HG02973 (cell line): ENCODE measurements at regions not wholly inside any gene's neighbourhood (a gene's known extent, or its start where the extent isn't known, plus 50 kb on each side); places are given as distances from the start of the nearest gene placed in this dataset.

Source experiments
- ATAC-seq: cut with Tn5 transposase; IDR thresholded peaks from one replicate; pipeline ENCODE4 v1.9.1; 2021; ENCODE audit warnings: moderate library complexity; ENCODE audit not compliant: unreplicated experiment

GRCh38 chr1:216830424-216831210 is 107.4 kb upstream of the ESRRG start:
- ATAC-seq: no peak

- ATAC-seq: no peak
Observed at GRCh38 chr1:216827251-216827650, 104.0 kb upstream of the ESRRG start.

DNA sequence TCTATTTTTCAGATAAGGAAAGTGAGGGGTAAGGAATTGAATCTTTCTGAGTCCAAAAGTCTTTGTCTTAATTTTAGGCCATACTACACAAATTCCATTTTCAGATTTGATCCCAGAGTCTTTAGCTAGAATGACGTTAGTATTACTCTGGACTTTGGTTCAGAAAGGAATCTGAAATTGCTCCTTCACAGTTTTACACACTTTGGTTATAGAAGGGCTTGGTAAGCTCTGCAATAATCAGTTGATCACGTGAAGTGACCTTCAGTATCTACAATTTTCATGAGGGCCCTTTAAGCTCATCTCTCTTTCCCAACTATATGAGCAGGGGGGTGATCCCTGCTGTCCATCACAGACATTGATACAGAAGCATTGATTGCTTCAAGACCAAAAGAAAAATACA is 103.4 kb upstream of the ESRRG start:
- no peak for ATAC-seq

- ATAC-seq: no peak
Observed at GRCh38 chr1:216826214-216826613, 103.0 kb upstream of the ESRRG start.

DNA sequence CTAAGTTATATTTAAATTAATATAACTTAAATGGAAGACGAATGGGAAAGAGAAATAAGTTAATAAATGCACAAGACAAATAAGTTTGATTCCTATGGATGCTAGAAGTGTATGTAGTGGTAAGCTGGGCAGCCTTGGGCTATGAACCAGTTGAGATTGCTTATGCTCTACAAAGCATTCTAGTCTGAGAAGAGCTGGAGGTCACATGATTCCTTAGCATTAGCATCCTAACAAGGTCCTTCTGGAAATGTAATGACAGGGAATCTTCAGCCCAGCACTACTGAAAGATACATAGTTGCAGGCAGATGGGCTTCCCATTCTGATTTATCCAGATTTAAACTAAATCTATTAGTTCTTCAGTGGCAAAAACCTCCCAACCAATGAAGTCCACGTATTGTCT is 102.3 kb upstream of the ESRRG start:
- no peak for ATAC-seq

DNA sequence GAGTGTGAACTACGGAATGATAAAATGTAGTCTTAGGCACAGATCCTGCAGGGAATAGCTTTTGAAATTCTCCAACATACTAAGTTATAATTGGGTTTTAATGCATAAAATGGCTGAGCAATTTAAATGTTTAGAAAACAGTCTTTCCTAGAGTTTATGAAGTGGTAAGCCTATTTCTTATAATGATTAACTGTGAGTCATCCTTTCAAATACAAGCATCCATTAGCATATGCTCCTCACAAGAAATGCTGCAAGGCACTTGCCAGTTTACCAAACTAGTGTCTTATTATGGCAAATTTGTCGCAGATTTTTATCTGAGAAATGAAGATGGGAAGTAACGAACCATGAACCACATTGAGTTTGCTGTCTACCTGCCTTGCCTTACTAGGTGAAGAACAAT is 101.3 kb upstream of the ESRRG start:
- no peak for ATAC-seq

DNA sequence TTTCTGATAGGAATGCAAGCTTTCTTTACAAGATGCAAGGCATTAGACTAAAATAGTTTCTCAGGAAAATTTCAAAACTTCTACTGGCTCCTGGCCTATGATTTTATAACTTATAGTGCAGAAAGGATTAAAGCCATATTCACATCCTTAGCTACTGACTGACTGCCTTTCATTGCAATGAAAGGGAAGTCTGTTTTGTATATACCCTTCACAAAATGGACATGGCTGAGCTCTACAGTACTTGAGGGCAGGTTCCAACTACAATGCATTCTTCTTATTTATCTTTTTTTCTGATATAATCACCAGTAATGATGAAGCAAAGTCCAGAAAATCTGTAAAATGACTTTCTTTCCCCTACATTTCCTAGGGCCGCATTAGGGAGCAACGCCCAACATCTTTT is 100.5 kb upstream of the ESRRG start:
- ATAC-seq: no peak

DNA sequence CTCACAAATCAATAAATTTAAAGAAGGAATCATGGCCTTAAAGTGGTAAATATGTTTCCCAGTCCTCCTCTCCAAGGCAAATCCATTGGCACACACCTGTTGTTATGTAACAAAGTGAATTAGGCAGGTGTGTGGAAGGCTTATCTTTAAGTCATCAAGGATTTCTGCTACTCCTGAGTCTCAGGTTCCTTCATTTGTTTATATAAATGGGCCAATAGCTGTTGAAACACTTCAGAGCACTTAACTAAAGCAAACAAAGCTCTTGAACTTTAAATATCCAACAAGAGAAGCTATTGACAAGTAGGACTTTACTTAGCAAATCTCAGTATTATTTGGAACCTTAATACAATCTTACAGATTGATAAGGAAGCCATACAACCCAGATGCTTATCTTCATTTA is 99.3 kb upstream of the ESRRG start:
- no peak for ATAC-seq

GRCh38 chr1:216820345-216820744 is 97.1 kb upstream of the ESRRG start:
- no peak for ATAC-seq

GRCh38 chr1:216818284-216818683 is 95.1 kb upstream of the ESRRG start:
- no peak for ATAC-seq

GRCh38 chr1:216815260-216816131 is 92.3 kb upstream of the ESRRG start:
- no peak for ATAC-seq

DNA sequence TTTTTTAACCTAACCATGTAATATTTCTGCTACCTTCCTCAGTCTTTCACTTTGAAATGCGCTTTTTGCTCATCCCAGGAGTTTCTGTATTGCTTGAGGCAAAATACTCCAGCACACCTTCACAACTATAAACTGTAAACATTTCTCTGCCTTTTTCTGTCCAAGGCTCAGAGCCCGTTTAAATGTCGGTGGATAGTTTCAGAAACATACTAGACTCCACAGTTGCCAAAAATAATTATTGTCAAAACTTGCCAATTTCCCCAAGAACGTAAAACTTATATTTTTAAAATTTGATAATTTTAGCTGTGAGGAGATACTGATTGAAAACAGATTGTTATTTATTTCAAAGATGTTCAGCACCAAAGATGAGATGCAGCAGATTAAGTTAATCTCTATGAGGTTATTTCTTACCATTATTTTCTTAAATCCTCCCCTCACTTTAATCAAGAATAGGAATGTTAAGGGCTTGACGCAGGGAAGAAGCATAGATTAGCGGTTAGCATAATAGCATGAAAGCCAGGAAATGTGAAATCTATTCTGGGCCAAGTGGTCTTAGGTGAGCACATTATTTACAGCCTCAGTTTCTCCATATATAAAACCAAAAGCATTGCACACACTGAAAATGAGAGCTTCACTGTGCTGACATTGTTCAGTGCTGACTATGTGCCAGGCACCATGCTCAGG is 91.5 kb upstream of the ESRRG start:
- ATAC-seq: no peak

DNA sequence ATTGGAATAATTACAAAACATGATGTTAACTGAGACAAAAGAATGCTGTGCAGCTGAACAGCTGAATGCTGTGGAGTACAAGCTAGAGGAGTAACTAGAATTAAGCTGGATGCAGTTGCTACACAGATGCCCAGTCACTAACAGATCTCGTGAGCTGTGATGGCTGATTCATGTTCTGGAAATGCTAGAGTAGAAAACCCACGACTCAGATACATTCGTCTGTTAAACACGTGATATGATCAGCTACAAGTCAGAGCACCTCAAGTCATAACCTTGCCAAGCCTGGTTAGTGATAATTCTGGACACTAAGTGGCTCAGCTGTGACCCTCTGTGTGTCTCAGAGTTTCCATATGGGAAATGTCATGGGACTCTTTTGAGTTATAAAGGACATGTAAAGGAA is 89.7 kb upstream of the ESRRG start:
- ATAC-seq: no peak

DNA sequence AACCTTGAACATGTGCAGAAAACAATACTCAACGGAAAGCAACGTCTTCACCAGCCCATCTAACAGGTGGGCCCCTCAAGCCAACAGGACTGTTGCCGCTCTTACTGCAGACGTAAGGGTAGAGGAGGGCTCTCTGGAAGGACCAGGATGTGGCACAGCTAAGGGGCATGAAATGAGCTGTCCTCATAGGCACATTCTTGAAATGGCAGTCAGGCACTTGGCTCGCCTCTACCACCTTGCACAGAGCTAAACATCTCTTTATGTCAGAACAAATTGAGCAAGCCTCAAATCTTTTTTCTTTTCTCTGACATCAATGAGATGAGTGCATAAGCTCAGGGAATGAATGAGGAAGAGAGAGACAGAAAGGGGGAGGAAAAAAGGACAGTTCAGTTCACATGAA is 86.4 kb upstream of the ESRRG start:
- no peak for ATAC-seq

DNA sequence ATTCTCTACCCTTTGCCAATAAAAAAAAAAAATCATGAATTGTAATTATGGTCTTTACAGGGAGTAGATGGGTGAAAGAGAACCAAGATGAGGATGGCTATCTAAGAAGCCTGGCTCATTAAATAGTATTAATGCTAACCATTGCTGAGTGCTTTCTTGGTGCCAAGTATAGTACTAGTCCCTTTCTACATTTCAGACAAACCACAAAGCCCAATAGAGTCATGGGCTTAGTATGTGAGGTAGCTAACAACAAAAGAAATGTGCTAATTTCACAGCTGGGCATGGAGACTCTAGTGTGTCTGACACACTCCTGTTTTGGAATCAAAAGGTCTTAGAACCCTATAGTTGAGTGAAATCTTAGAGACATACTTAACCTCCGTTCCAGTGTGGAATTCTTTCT is 84.5 kb upstream of the ESRRG start:
- ATAC-seq: no peak

GRCh38 chr1:216805953-216806352 is 82.7 kb upstream of the ESRRG start:
- ATAC-seq: no peak

DNA sequence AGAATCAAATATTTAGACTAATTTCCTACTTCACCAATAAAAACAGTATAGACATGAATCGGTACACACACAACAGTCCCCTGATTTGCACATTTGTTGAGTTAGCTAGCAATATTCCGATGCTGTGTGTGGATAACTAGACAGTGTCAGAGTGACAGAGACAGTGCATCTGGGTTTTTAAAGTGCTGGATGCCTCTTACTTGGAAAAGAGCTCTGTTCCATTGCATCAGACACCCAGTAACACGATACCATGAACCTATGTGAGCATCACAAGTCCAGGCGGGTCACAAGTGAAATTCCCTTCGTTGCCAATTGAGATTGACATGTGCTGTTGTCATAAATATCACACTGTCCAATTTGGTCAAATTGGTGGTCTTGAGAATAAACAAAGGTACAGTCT is 82.0 kb upstream of the ESRRG start:
- ATAC-seq: no peak

DNA sequence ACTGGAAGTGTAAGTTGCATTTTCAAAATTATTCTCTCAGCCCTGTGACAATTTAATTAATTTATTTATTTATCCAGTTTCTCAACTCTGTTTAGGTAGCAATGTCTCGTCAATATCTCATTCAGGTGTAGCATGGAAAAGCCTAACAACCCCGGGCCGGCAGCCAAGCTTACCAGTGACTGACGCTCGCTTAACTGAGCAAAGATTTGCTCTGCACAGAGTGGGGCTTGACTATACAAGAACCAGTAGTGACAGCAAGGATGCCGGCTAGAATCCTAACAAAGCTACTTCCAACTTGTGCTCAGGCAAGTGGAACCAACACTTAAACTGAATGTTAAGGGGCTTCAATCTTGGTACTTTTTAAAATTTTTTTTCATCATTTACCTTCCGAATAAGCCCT is 80.9 kb upstream of the ESRRG start:
- ATAC-seq: no peak

- ATAC-seq: no peak
Observed at GRCh38 chr1:216794586-216794985, 71.4 kb upstream of the ESRRG start.

- no peak for ATAC-seq
Observed at GRCh38 chr1:216793973-216794372, 70.7 kb upstream of the ESRRG start.

GRCh38 chr1:216793303-216793702 is 70.1 kb upstream of the ESRRG start:
- ATAC-seq: no peak

DNA sequence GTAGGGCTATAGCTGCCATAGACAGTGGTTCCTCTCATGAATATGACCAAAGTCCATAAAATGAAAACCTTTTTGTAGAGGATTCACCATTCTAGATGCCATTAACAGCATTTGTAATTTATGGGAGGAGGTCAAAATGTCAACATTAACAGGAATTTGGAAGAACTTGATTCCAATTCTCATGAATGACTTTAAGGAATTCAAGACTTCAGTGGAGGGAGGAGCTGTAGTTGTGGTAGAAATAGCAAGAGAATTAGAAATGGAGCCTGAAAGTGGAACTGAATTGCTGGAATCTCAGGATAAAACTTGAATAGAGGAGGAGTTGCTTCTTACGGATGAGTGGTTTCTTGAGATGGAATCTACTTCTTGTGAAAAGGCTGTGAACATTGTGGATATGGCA is 65.4 kb upstream of the ESRRG start:
- ATAC-seq: no peak
